Osteocyte (in vitro differentiated cells): ENCODE measurements at regions not wholly inside any gene's neighbourhood (a gene's known extent, or its start where the extent isn't known, plus 50 kb on each side); places are given as distances from the start of the nearest gene placed in this dataset.

ENCODE experiments used
- DNase-seq: peaks from one replicate; pipeline ENCODE4 v3.0.0; 2021; ENCODE audit warnings: mixed read lengths; ENCODE audit not compliant: unreplicated experiment; ENCODE audit errors: extremely low spot score
- H3K27ac Mint-ChIP-seq: one replicate; pipeline ENCODE4 v1.8.0; 2021; ENCODE audit warnings: mild to moderate bottlenecking, mixed read lengths; ENCODE audit not compliant: unreplicated experiment
- H3K27me3 Mint-ChIP-seq: one replicate; pipeline ENCODE4 v1.8.0; 2021; ENCODE audit warnings: mixed read lengths; ENCODE audit not compliant: unreplicated experiment
- H3K36me3 Mint-ChIP-seq: one replicate; pipeline ENCODE4 v1.8.0; 2021; ENCODE audit warnings: mixed read lengths; ENCODE audit not compliant: unreplicated experiment
- H3K4me1 Mint-ChIP-seq: one replicate; pipeline ENCODE4 v1.8.0; 2021; ENCODE audit warnings: mixed read lengths; ENCODE audit not compliant: unreplicated experiment
- H3K4me3 Mint-ChIP-seq: one replicate; pipeline ENCODE4 v1.8.0; 2021; ENCODE audit warnings: mild to moderate bottlenecking, moderate library complexity, mixed read lengths; ENCODE audit not compliant: unreplicated experiment
- H3K9me3 Mint-ChIP-seq: one replicate; pipeline ENCODE4 v1.8.0; 2021; ENCODE audit warnings: mixed read lengths; ENCODE audit not compliant: unreplicated experiment
- CTCF ChIP-seq: fragments of 200-600 bp; sonication (generic); IDR thresholded peaks from 2 replicates; pipeline ENCODE4 v1.5.0; 2021; ENCODE audit warnings: antibody characterized with exemption, mild to moderate bottlenecking, moderate library complexity

- Mint-ChIP-seq H3K27me3 (peaks cover 7% of the 10 kb centered on the region), H3K4me1 (no peaks in the 10 kb centered on the region), H3K4me3 (no peak overlapping the region), H3K27ac (no peak overlapping the region), H3K9me3 (no peaks in the 10 kb centered on the region), H3K36me3 (no peaks in the 10 kb centered on the region)
- no peak for TF ChIP-seq CTCF
- DNase-seq = no peak
Measured at GRCh38 chr4:126358041-126358440, 1043.3 kb downstream of the FAT4 start.

- H3K36me3 Mint-ChIP-seq = no peaks in the 10 kb centered on the region
- H3K4me1 Mint-ChIP-seq = peaks cover 8% of the 10 kb centered on the region
- H3K27ac Mint-ChIP-seq = no peak overlapping the region
- H3K27me3 Mint-ChIP-seq = peaks cover 2% of the 10 kb centered on the region
- no peak for DNase-seq
- H3K9me3 Mint-ChIP-seq = no peaks in the 10 kb centered on the region
- TF ChIP-seq CTCF = no peak
- no peak overlapping the region for H3K4me3 Mint-ChIP-seq
Measured at GRCh38 chr4:126361287-126361686, 1046.5 kb downstream of the FAT4 start.

GRCh38 chr4:126364311-126364911, 1049.7 kb downstream of the FAT4 start:
- no peak for DNase-seq
- Mint-ChIP-seq H3K36me3 (no peaks in the 10 kb centered on the region), H3K9me3 (no peaks in the 10 kb centered on the region), H3K4me3 (no peak overlapping the region), H3K27ac (no peak overlapping the region), H3K27me3 (peaks cover 3% of the 10 kb centered on the region), H3K4me1 (peaks cover 8% of the 10 kb centered on the region)
- no peak for TF ChIP-seq CTCF

- no peaks in the 10 kb centered on the region for H3K36me3 Mint-ChIP-seq
- peaks cover 6% of the 10 kb centered on the region for H3K27me3 Mint-ChIP-seq
- H3K4me1 Mint-ChIP-seq = peaks cover 7% of the 10 kb centered on the region
- no peaks in the 10 kb centered on the region for H3K9me3 Mint-ChIP-seq
- no peak overlapping the region for H3K4me3 Mint-ChIP-seq
- no peak for TF ChIP-seq CTCF
- H3K27ac Mint-ChIP-seq = no peak overlapping the region
- no peak for DNase-seq
Measured at GRCh38 chr4:126369076-126369475, 1054.3 kb downstream of the FAT4 start.

- Mint-ChIP-seq H3K27me3 (peaks cover 9% of the 10 kb centered on the region), H3K9me3 (no peaks in the 10 kb centered on the region), H3K27ac (no peak overlapping the region), H3K4me3 (no peak overlapping the region), H3K36me3 (no peaks in the 10 kb centered on the region), H3K4me1 (peaks cover 7% of the 10 kb centered on the region)
- no peak for DNase-seq
- TF ChIP-seq CTCF = no peak
Measured at GRCh38 chr4:126372634-126373033, 1057.9 kb downstream of the FAT4 start.
